ENCODE measurements at regions not wholly inside any gene's neighbourhood (a gene's known extent, or its start where the extent isn't known, plus 50 kb on each side); places are given as distances from the start of the nearest gene placed in this dataset.

DNA sequence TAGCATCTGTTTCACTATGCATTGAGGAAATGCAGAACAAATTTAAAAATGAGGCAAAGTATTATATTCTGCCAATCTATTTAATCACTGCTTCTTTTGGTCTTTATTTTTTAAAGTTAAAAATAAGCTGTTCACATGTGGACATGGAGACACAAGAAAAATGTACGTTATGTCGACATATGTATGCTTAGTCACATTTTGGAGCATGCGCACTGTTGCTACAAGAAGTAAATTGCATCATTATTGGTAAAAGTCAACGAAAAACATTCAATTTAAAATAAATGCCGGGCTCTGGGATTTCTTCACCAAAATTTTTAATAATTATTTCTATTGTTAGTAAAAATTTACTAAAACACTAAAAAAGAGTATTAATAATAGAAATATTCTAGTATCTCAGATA is 876.3 kb upstream of the CTNND2 start:
- TF ChIP-seq TOX (CRISPR knock-in tag; IDR thresholded peaks at IDR 0.05; ENCODE audit: borderline replicate concordance), result no peak
- no peak for TF ChIP-seq BACH2 (CRISPR knock-in tag; IDR thresholded peaks at IDR 0.05; ENCODE audit: borderline replicate concordance)
- no peak for TF ChIP-seq ZNF8 (CRISPR knock-in tag; IDR thresholded peaks at IDR 0.05)
- TF ChIP-seq TCF4 (CRISPR knock-in tag; IDR thresholded peaks at IDR 0.05; ENCODE audit: borderline replicate concordance), result no peak
- no peak for TF ChIP-seq PPARA (CRISPR knock-in tag; IDR thresholded peaks at IDR 0.05; ENCODE audit: borderline replicate concordance)

All from SK-N-SH treated with all-trans-retinoic acid at 6 μM for 48 hours (cell line).